Transverse colon (tissue), 4 donors: ENCODE measurements at regions not wholly inside any gene's neighbourhood (a gene's known extent, or its start where the extent isn't known, plus 50 kb on each side); places are given as distances from the start of the nearest gene placed in this dataset.

Experiments used
- DNase-seq: peaks from one replicate; pipeline ENCODE4 v3.0.0-alpha.2; 2019
- H3K27ac ChIP-seq, 4 donors: fragments of 200-600 bp; sonication (generic); 2 replicates each; pipeline ENCODE4 v1.5.1; 2016 to 2018; ENCODE audit warnings: inconsistent platforms in 4 of 4
- H3K27me3 ChIP-seq: fragments of 200-600 bp; sonication (generic); 2 replicates; pipeline ENCODE4 v1.5.1; 2017; ENCODE audit warnings: inconsistent platforms
- H3K36me3 ChIP-seq, 4 donors: fragments of 200-600 bp; sonication (generic); 2 replicates each; pipeline ENCODE4 v1.5.1; 2017 to 2019; ENCODE audit warnings: inconsistent platforms in 4 of 4
- H3K4me1 ChIP-seq, 4 donors: fragments of 200-600 bp; sonication (generic); 2 replicates each; pipeline ENCODE4 v1.5.1; 2017 to 2020; ENCODE audit warnings: inconsistent platforms in 4 of 4
- H3K4me3 ChIP-seq, 4 donors: fragments of 200-600 bp; sonication (generic); 1 replicate in 1 of 4; 2 replicates in 3 of 4; pipeline versions ENCODE4 v1.5.1 to v1.6.1; 2017 to 2019; ENCODE audit warnings: inconsistent platforms in 4 of 4
- H3K9me3 ChIP-seq, 2 donors: fragments of 200-600 bp; sonication (generic); 2 replicates each; pipeline ENCODE4 v1.5.1; 2017 to 2019; ENCODE audit warnings: inconsistent platforms in 2 of 2
- CTCF ChIP-seq, 5 experiments: fragments of 200-600 bp in 3 of 5; fragments of 450-650 bp in 2 of 5; sonication (generic) in 3 of 5; IDR thresholded peaks; 1 replicate in 2 of 5; 2 replicates in 3 of 5; pipeline ENCODE4 v1.5.1; 2016 to 2017; ENCODE audit warnings: antibody characterized with exemption in 5 of 5, inconsistent platforms in 3 of 5, mild to moderate bottlenecking in 2 of 5, moderate library complexity in 1 of 5
- EP300 ChIP-seq: sonication (generic); formaldehyde crosslinking; IDR thresholded peaks from one replicate; pipeline ENCODE4 v1.6.1; 2017; ENCODE audit warnings: antibody characterized with exemption, low read depth
- POLR2A ChIP-seq: fragments of 450-650 bp; IDR thresholded peaks from one replicate; pipeline ENCODE4 v1.6.1; 2016; ENCODE audit warnings: antibody characterized with exemption, mild to moderate bottlenecking, moderate library complexity
- POLR2AphosphoS5 ChIP-seq, 3 donors: sonication (generic); formaldehyde crosslinking; IDR thresholded peaks; one replicate each; pipeline ENCODE4 v1.6.1; 2016; ENCODE audit warnings: antibody characterized with exemption in 3 of 3
- WGBS, 2 donors: methylation state at CpG; one replicate each; pipeline ENCODE4 v1.1.5; 2018; ENCODE audit warnings: low coverage in 1 of 2; 5-methylcytosine and 5-hydroxymethylcytosine counted together
- in situ Hi-C, 4 donors: fragments of 200-750 bp; cut with MboI; loops; one replicate each; pipeline versions ENCODE4 v1.15.0 to v1.15.1; 2017; ENCODE audit warnings: low sequenced_read_pairs in 3 of 4, low pct_ligation_motif_present in 1 of 4, low pct_unique_long_range_greater_than_20kb in 1 of 4
- intact Hi-C: fragments of 100-400 bp; cut with DNase I; formaldehyde crosslinking; loops from one replicate; pipeline ENCODE4 v1.15.1; 2023; ENCODE audit warnings: low total_unique reads

GRCh38 chrX:43530837-43531236 is 125.3 kb upstream of the MAOA start:
- WGBS, 2 donors, result 57 to 67% methylated on average over 1 to 2 of the region's 2 CpGs
- intact Hi-C loops, result no loop called here

DNA sequence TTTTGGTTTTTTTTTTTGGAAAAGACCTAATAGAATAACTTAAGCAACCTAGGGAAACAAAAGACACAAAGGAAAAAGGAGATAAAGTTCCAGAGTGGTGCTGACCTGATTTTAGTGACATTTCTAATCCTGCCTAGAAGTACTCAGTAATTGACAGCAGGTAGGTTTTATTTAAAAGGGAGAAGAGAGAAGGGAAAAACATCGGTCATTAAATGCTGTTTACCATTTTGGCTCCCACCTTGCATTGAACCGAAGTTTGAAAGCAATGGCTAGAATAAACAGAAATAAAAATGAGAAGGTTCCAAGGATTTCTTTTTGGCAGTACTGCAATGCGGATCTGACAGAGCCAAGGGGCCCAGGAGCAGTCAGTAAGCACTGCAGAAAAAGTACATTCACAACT is 115.8 kb upstream of the MAOA start:
- no peaks in the 10 kb centered on the region for H3K27me3 ChIP-seq
- H3K4me3 ChIP-seq, result no peak overlapping the region
- intact Hi-C loops, result no loop called here
- no peaks in the 10 kb centered on the region for H3K36me3 ChIP-seq
- in situ Hi-C loops, result no loop called here
- H3K9me3 ChIP-seq, result no peaks in the 10 kb centered on the region
- TF ChIP-seq POLR2AphosphoS5 (IDR thresholded peaks at IDR 0.05), result no peak
- no peak for TF ChIP-seq POLR2A
- TF ChIP-seq EP300, result no peak
- no peak for TF ChIP-seq CTCF (IDR thresholded peaks at IDR 0.05)
- H3K27ac ChIP-seq, result no peak overlapping the region
- no peaks in the 10 kb centered on the region for H3K4me1 ChIP-seq
- 72% methylated on average over 3 of the region's 3 CpGs; no CpG with 5 or more reads in 1 of the 2 donors for WGBS, 2 donors
- DNase-seq, result no peak

More at GRCh38 chrX:43530837-43531236, 125.3 kb upstream of the MAOA start:
- H3K27ac ChIP-seq, result no peak overlapping the region
- H3K27me3 ChIP-seq, result no peaks in the 10 kb centered on the region
- H3K4me1 ChIP-seq, result no peaks in the 10 kb centered on the region
- in situ Hi-C loops, result no loop called here
- no peaks in the 10 kb centered on the region for H3K9me3 ChIP-seq
- TF ChIP-seq POLR2A (no peak), EP300 (no peak)
- DNase-seq, result no peak
- no peaks in the 10 kb centered on the region for H3K36me3 ChIP-seq
- no peak overlapping the region for H3K4me3 ChIP-seq

DNA sequence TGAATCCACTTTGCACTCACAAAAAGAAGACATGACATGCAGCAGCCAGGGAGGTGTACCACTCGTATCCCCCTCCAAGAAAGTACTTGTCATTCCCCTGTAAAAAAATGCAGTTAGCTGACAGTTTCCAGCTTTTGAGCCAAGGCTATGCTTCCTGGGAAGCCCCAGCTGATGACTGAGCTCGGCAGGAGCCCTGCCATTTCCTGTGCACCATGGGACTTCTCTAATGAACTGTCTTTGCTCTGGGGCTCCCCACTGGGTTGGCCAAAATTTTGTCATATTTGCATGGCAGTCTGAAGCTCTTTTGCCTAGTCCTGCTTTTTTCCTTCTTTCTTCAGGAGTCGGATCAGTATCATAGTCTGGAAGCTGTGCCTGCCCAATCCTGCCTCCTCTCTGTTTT is 104.5 kb upstream of the MAOA start:
- in situ Hi-C loops, result loop anchor here in 3 of 4 donors (25.0 kb wide), 3 partner anchors 211 to 1764 kb away; no protein-coding TSS in a partner anchor
- Histone ChIP-seq H3K4me3 (no peak overlapping the region), H3K9me3 (no peaks in the 10 kb centered on the region), H3K36me3 (no peaks in the 10 kb centered on the region), H3K27me3 (no peaks in the 10 kb centered on the region), H3K4me1 (peaks cover 0 to 12% (median 3%) of the 10 kb centered on the region in 4 donors), H3K27ac (peak overlapping the region; percentile 42 to 67 (median 62))
- DNase-seq, result no peak
- 37% methylated on average over 3 of the region's 3 CpGs; no CpG with 5 or more reads in 1 of the 2 donors for WGBS, 2 donors
- intact Hi-C loops, result no loop called here
- TF ChIP-seq POLR2A (no peak), EP300 (no peak), POLR2AphosphoS5 (IDR thresholded peaks at IDR 0.05) (no peak), CTCF (IDR thresholded peaks at IDR 0.05) (no peak)

DNA sequence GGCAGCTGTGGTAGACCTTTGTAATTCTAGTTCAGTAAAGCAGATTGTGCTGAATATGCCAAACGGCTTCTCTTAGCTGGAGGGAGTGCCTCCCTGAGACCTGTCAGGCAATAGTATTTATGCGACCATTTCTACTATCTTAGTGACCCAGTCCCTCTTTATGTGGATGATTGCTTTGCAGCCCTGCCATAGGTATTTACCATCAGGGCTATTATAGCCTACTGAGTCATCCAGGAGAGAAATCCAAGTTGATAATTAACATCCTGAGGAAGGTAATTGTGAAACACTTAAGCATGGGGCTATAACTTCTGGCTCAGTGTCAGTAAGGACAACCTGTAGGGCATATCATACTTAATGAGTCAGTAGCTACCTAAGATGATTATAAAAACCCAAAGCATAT is 103.9 kb upstream of the MAOA start:
- H3K4me3 ChIP-seq, result no peak overlapping the region
- intact Hi-C loops, result no loop called here
- no peaks in the 10 kb centered on the region for H3K9me3 ChIP-seq
- H3K36me3 ChIP-seq, result no peaks in the 10 kb centered on the region
- no peaks in the 10 kb centered on the region for H3K27me3 ChIP-seq
- DNase-seq, result peak; percentile 20
- peak overlapping the region; percentile 42 to 67 (median 62) for H3K27ac ChIP-seq
- in situ Hi-C loops, result loop anchor here in 3 of 4 donors (25.0 kb wide), 3 partner anchors 210 to 1765 kb away; no protein-coding TSS in a partner anchor
- 34% methylated on average over 2 of the region's 2 CpGs; no CpG with 5 or more reads in 1 of the 2 donors for WGBS, 2 donors
- H3K4me1 ChIP-seq, result peaks cover 0 to 12% (median 3%) of the 10 kb centered on the region in 4 donors
- peak in 1 of 3 donors; percentile 18 for TF ChIP-seq POLR2AphosphoS5 (IDR thresholded peaks at IDR 0.05)
- no peak for TF ChIP-seq CTCF (IDR thresholded peaks at IDR 0.05)

GRCh38 chrX:43552703-43553102 is 103.4 kb upstream of the MAOA start:
- in situ Hi-C loops, result loop anchor here in 3 of 4 donors (25.0 kb wide), 3 partner anchors 210 to 1765 kb away; no protein-coding TSS in a partner anchor
- intact Hi-C loops, result no loop called here

More at GRCh38 chrX:43552703-43553102, 103.4 kb upstream of the MAOA start:
- peak overlapping the region in 2 of 4 donors; percentile 14 to 61 for H3K27ac ChIP-seq
- no peaks in the 10 kb centered on the region for H3K9me3 ChIP-seq
- 79 to 86% methylated on average over 3 to 4 of the region's 4 CpGs for WGBS, 2 donors
- no peaks in the 10 kb centered on the region for H3K36me3 ChIP-seq
- no peak for TF ChIP-seq CTCF (IDR thresholded peaks at IDR 0.05)
- TF ChIP-seq EP300, result no peak
- TF ChIP-seq POLR2AphosphoS5 (IDR thresholded peaks at IDR 0.05), result no peak
- TF ChIP-seq POLR2A, result no peak
- no peak overlapping the region for H3K4me3 ChIP-seq
- no peaks in the 10 kb centered on the region for H3K27me3 ChIP-seq
- peaks cover 0 to 12% (median 3%) of the 10 kb centered on the region in 4 donors for H3K4me1 ChIP-seq
- DNase-seq, result no peak
